Glomerular visceral epithelial cell (primary cell): ENCODE measurements at regions not wholly inside any gene's neighbourhood (a gene's known extent, or its start where the extent isn't known, plus 50 kb on each side); places are given as distances from the start of the nearest gene placed in this dataset.
"Not testable (repeated sequence)": the region's sequence is repeated elsewhere in the genome, so short reads cannot be mapped to it uniquely, and the experiment has no call there.

Experiments
- DNase-seq: peaks from one replicate; pipeline ENCODE4 v3.0.0-alpha.2; 2016; ENCODE audit errors: extremely low spot score

GRCh38 chr3:90182291-90182976 lies 1075.0 kb downstream of the EPHA3 start:
- peak; percentile 18 for DNase-seq

- peak; percentile 4 for DNase-seq
Observed at GRCh38 chr3:90184861-90185260, 1077.4 kb downstream of the EPHA3 start.

- DNase-seq = not testable (repeated sequence)
Observed at GRCh38 chr3:90197383-90197782, 1090.0 kb downstream of the EPHA3 start.

GRCh38 chr3:90202931-90203330 lies 1095.5 kb downstream of the EPHA3 start:
- not testable (repeated sequence) for DNase-seq

GRCh38 chr3:90206482-90206881 lies 1099.1 kb downstream of the EPHA3 start:
- DNase-seq = not testable (repeated sequence)

- not testable (repeated sequence) for DNase-seq
Observed at GRCh38 chr3:90207353-90208097, 1100.1 kb downstream of the EPHA3 start.

- no peak for DNase-seq
Observed at GRCh38 chr3:90221900-90222299, 1114.5 kb downstream of the EPHA3 start.

GRCh38 chr3:90241481-90241880 lies 1134.1 kb downstream of the EPHA3 start:
- no peak for DNase-seq

- DNase-seq = no peak
Observed at GRCh38 chr3:90253131-90253530, 1145.7 kb downstream of the EPHA3 start.

GRCh38 chr3:90261481-90262433 lies 1154.3 kb downstream of the EPHA3 start:
- DNase-seq = no peak
